ENCODE measurements at regions not wholly inside any gene's neighbourhood (a gene's known extent, or its start where the extent isn't known, plus 50 kb on each side); places are given as distances from the start of the nearest gene placed in this dataset.

GRCh38 chr6:100220543-100220942 is 226.5 kb upstream of the MCHR2 start:
- no peaks in the 10 kb centered on the region for H3K9me3 Mint-ChIP-seq (ENCODE audit: low read depth)
- H3K36me3 Mint-ChIP-seq (ENCODE audit: low read depth): no peaks in the 10 kb centered on the region
- no peak overlapping the region for H3K27ac Mint-ChIP-seq (ENCODE audit: unreplicated experiment)
- no peak for DNase-seq (ENCODE audit: low spot score)
- peaks cover 36% of the 10 kb centered on the region for H3K4me1 Mint-ChIP-seq (ENCODE audit: low read depth)
- no peak overlapping the region for H3K4me3 Mint-ChIP-seq (ENCODE audit: unreplicated experiment)
- TF ChIP-seq CTCF (IDR thresholded peaks at IDR 0.05): no peak
- no peaks in the 10 kb centered on the region for H3K27me3 Mint-ChIP-seq (ENCODE audit: low read depth)

- Mint-ChIP-seq H3K36me3 (ENCODE audit: low read depth) (no peaks in the 10 kb centered on the region), H3K27ac (ENCODE audit: unreplicated experiment) (no peak overlapping the region), H3K4me1 (ENCODE audit: low read depth) (peaks cover 39% of the 10 kb centered on the region), H3K4me3 (ENCODE audit: unreplicated experiment) (no peak overlapping the region), H3K9me3 (ENCODE audit: low read depth) (no peaks in the 10 kb centered on the region), H3K27me3 (ENCODE audit: low read depth) (no peaks in the 10 kb centered on the region)
- TF ChIP-seq CTCF (IDR thresholded peaks at IDR 0.05): no peak
- no peak for DNase-seq (ENCODE audit: low spot score)
These were observed 223.4 kb upstream of the MCHR2 start for GRCh38 chr6:100217225-100218012.

- no peaks in the 10 kb centered on the region for H3K9me3 Mint-ChIP-seq (ENCODE audit: low read depth)
- no peak overlapping the region for H3K4me3 Mint-ChIP-seq (ENCODE audit: unreplicated experiment)
- no peak for TF ChIP-seq CTCF (IDR thresholded peaks at IDR 0.05)
- peaks cover 44% of the 10 kb centered on the region for H3K4me1 Mint-ChIP-seq (ENCODE audit: low read depth)
- no peaks in the 10 kb centered on the region for H3K27me3 Mint-ChIP-seq (ENCODE audit: low read depth)
- H3K36me3 Mint-ChIP-seq (ENCODE audit: low read depth): no peaks in the 10 kb centered on the region
- no peak for DNase-seq (ENCODE audit: low spot score)
- H3K27ac Mint-ChIP-seq (ENCODE audit: unreplicated experiment): no peak overlapping the region
These were observed 222.7 kb upstream of the MCHR2 start for GRCh38 chr6:100216760-100217159.

GRCh38 chr6:100212131-100212530 is 218.1 kb upstream of the MCHR2 start:
- Mint-ChIP-seq H3K4me1 (ENCODE audit: low read depth) (peaks cover 33% of the 10 kb centered on the region), H3K9me3 (ENCODE audit: low read depth) (no peaks in the 10 kb centered on the region), H3K36me3 (ENCODE audit: low read depth) (no peaks in the 10 kb centered on the region), H3K4me3 (ENCODE audit: unreplicated experiment) (no peak overlapping the region), H3K27me3 (ENCODE audit: low read depth) (no peaks in the 10 kb centered on the region), H3K27ac (ENCODE audit: unreplicated experiment) (no peak overlapping the region)
- no peak for TF ChIP-seq CTCF (IDR thresholded peaks at IDR 0.05)
- DNase-seq (ENCODE audit: low spot score): no peak

- H3K9me3 Mint-ChIP-seq (ENCODE audit: low read depth): no peaks in the 10 kb centered on the region
- peak overlapping the region; percentile 33 for H3K27ac Mint-ChIP-seq (ENCODE audit: unreplicated experiment)
- no peak for TF ChIP-seq CTCF (IDR thresholded peaks at IDR 0.05)
- no peaks in the 10 kb centered on the region for H3K36me3 Mint-ChIP-seq (ENCODE audit: low read depth)
- no peaks in the 10 kb centered on the region for H3K27me3 Mint-ChIP-seq (ENCODE audit: low read depth)
- DNase-seq (ENCODE audit: low spot score): no peak
- H3K4me3 Mint-ChIP-seq (ENCODE audit: unreplicated experiment): no peak overlapping the region
- peaks cover 18% of the 10 kb centered on the region for H3K4me1 Mint-ChIP-seq (ENCODE audit: low read depth)
These were observed 216.4 kb upstream of the MCHR2 start for GRCh38 chr6:100210137-100211117.
